GM21825 (cell line): ENCODE measurements at regions not wholly inside any gene's neighbourhood (a gene's known extent, or its start where the extent isn't known, plus 50 kb on each side); places are given as distances from the start of the nearest gene placed in this dataset.
A peak's percentile ranks its signal among the peaks of the same experiment; 100 is the strongest.

Experiments used
- ATAC-seq: cut with Tn5 transposase; IDR thresholded peaks from one replicate; pipeline ENCODE4 v1.9.1; 2021; ENCODE audit warnings: mild to moderate bottlenecking, moderate library complexity; ENCODE audit not compliant: unreplicated experiment

DNA sequence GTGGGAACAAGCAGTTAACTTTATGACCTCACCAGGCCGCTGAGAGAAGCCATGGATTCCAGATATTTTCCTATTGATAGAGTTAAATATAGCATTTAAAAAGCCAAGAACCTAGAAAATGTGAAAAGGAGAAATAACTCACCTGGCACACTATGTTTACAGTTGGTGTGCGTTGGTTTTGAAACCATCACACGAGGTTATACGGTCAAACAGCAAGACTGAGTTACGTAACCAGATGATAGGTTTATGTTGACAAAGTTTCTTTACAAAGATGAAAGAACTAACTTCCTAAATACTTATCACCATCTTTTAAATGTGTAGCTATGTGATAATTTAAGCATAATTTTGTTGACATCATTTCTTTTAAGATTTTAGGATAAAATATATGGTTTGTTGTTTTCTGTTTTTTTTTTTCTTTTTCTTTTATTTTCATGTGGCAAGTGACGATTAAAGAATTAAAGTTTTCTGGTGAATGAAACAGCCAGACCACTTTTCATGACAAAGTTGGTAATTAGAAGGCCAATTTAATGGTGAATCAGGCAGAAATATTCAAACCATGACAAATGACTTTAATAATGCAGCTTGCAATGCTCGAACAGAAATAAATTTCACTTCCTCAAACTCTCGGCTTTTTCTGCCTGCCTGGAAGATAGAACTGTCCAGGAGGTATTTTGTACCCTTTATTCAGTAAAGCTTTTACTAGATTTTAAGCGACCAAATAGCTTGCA is 339.1 kb upstream of the OBI1 start:
- no peak for ATAC-seq

- ATAC-seq = no peak
These were observed 334.8 kb upstream of the OBI1 start for GRCh38 chr13:78993792-78994191.

GRCh38 chr13:78981913-78982312 is 323.0 kb upstream of the OBI1 start:
- no peak for ATAC-seq

DNA sequence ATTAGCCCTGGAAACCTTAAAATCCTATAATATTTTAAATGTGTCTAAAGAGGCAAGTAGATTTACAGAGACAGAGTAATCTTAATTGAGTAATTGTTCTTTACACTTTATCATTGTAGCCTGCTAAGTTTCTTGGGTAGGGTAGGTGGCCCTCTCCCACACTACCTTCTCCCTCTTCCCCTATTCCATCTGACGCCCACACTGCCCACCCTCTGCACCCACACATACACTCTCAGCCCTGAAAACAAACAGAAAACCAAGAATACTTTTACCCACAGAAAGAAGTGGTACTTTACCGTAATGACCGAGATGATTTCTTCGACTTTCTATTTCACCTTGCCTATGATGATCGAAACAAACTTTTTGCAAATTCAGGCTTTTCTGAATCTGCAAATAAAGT is 320.4 kb upstream of the OBI1 start:
- ATAC-seq = no peak

DNA sequence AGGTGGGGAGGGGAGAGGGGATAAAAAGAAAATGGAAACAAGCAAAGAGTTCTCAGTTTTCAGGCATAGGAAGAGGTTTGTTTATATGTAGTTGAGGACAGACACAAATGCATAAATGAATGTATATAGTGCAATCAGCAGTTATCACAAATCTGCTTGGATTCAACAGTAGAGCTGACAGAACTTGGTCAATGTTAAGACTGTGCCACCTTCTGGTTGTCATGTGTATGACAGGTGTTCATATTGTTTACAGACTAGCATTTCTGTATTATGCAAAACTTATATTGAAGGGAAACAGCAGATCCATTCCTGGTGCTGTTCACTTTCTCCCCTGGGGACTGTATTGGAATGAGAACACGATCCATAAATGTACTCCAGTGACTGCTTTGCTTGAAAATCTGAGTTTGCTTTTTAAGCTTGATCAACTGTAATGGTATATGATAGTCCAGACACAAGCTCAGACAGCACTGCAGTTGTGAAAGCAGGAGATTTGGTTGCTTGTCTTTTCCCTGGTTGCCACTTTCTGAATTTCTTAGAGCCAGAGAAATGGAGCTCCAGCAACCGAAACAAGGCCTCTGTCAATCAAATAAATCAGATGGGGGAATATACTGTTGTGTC is 319.5 kb upstream of the OBI1 start:
- peak; percentile 98 for ATAC-seq

- no peak for ATAC-seq
These were observed 318.4 kb upstream of the OBI1 start for GRCh38 chr13:78977311-78977710.

- ATAC-seq = no peak
These were observed 317.7 kb upstream of the OBI1 start for GRCh38 chr13:78976696-78977095.

DNA sequence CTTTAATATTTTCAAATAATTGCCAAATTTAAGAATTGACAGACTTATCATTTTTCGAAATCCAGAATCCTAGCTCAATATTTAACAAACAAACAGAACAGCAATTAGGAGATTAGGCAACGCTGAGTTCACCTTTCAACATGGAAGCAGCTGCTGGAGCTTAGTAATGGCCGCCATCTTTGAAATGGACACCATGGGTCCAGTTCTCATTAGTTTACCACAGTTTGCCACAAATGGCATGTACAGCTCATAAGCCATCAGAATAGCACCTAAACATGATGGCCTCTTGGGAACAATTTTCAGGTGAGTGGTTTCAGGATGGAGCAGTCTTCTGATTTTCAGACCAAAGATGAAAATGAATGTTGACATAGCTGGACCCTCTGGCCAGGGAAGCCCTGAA is 313.6 kb upstream of the OBI1 start:
- ATAC-seq = no peak

GRCh38 chr13:78971355-78972025 is 312.5 kb upstream of the OBI1 start:
- ATAC-seq = no peak

DNA sequence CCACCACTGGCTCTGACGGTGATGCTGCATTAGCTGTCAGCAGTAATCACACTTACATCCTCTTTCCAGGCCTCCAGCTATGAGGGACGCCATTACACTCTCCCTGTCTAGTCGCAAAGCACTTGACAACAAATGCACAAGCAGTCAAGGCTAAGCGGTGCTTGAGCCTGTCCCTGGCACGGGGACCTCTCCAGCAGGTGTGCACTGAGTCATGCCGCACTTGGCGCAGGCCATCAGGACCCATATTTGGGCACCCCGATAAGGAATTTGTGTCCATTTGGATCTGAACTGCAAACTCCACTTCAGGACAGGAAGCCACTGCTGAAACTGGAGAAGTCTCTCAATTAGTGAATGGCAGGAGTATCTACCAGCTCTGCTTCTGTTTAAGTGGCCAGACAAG is 301.9 kb upstream of the OBI1 start:
- no peak for ATAC-seq

- ATAC-seq = no peak
These were observed 299.1 kb upstream of the OBI1 start for GRCh38 chr13:78958006-78958405.

GRCh38 chr13:78940455-78941130 is 281.6 kb upstream of the OBI1 start:
- no peak for ATAC-seq

GRCh38 chr13:78934336-78934735 is 275.4 kb upstream of the OBI1 start:
- ATAC-seq = no peak

DNA sequence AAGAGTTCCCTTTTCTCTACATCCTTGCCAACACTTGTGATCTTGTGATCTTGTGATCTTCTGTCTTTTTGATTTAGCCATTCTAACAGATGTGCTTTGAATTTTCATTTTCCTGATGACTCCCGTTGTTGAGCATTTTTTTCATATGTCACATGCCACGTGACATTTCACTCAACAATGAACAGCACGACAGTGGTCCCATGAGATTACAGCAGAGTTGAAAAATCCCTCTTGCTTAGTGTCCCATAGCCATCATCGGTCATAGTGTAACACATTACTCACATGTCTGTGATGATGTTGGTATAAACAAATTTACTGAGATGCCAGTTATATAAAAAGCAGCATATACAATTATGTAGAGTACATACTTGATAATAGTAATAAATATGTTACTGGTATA is 256.1 kb upstream of the OBI1 start:
- no peak for ATAC-seq

DNA sequence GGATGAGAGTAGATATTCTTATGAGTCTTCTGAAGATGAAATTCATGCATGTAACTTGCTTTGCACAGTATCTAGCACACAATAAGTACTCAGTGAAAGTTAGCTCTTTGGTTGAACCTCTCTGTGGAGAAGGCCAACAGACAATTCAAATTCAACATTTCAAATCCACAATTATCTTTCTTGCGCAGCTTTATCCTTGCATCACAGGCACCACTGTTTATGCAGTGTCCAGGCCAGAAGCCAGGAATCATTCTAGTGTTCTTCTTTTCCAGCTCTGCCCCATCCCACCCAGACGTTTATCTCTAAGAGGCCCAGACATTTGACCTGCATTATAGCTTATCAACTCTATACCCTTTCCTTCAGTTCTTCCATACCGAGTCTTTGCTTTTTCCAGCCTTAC is 254.7 kb upstream of the OBI1 start:
- ATAC-seq = no peak

DNA sequence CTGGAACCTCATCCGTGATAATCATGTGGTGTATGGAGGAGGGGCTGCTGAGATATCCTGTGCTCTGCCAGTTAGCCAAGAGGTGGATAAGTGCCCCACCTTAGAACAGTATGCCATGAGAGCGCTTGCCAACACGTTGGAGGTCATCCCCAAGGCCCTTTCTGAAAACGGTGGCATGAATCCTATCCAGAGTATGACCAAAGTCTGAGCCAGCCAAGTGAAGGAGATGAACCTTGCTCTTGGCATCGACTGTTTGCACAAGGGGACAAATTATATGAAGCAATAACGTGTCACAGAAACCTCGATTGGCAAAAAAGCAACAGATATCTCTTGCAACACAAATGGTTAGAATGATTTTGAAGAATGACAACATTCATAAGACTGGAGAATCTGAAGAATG is 251.2 kb upstream of the OBI1 start:
- no peak for ATAC-seq

DNA sequence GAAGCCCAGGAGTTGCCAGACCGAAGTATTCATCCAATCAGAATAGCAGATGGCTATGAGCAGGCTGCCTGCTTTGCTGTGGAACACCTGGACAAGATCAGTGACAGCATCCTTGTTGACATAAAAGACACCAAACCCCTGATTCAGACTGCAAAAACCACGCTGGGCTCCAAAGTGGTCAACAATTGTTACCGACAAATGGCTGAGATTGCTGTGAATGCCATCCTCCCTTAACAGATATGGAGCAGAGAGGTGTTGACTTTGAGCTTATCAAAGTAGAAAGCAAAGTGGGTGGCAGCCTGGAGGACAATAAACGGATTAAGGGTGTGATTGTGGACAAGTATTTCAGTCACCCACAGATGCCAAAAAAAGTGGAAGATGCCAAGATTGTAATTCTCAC is 250.3 kb upstream of the OBI1 start:
- no peak for ATAC-seq

DNA sequence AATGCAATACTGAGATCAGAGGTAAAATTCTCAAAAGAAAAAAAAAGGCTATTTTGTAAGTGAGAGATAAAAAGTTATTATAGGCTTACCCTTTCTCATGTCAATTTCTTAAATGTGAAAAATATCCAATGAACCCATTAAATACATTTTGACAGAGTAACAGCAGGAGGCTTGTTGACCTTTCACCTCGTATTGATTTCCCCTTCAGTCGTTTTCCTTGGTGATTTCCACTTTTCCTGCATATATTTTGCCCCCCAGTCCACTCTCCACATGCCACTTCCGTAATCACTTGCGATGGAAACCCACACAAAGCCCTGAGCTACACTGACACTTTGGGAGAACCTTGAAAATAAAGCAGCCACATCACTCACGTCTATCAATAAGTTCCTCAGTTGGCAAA is 248.1 kb upstream of the OBI1 start:
- ATAC-seq = no peak

DNA sequence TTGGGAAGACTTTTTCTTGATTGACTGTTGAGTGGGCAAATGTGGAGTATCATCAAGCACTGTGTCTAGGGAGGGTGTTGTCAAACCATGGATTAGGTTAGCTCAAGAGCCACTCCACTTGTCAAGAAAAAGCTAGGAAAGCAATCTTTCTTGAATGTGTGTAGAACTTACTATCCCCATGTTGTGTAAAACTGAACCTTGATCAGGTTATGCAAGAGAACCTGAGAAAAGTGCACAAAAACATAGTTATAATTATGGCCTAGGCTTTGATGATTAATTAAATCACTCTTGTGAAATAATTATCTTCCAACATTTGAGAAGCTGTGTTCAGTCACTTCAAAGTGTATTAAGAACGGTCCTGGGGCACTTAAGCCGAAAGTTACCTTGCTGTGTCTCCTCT is 238.2 kb upstream of the OBI1 start:
- ATAC-seq = no peak

GRCh38 chr13:78884571-78884970 is 225.6 kb upstream of the OBI1 start:
- ATAC-seq = no peak

- no peak for ATAC-seq
These were observed 222.8 kb upstream of the OBI1 start for GRCh38 chr13:78881751-78882150.

DNA sequence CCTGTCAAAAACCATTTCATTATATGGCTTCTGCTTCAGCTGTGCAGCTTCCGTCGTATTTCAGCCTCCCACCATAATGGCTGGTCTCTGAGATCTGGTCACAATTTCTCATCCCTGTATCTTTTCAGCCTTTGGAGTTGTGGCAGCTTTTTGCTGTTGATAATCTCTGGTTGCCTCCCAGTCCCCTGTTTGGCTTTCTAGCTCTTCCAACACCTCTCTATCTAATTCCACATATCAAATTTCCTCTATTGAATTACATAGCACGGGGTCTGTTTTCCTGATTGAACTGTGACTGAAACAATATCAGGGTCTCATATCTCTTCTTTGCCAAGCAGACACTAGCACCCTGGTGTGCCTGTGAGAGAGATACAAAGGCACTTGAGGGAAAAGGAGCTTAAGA is 222.1 kb upstream of the OBI1 start:
- ATAC-seq = no peak
